ENCODE measurements at regions not wholly inside any gene's neighbourhood (a gene's known extent, or its start where the extent isn't known, plus 50 kb on each side); places are given as distances from the start of the nearest gene placed in this dataset.

- no peak for DNase-seq
These were observed 60.8 kb upstream of the GPR158 start for GRCh38 chr10:25114036-25114411.

- DNase-seq: no peak
These were observed 57.0 kb upstream of the GPR158 start for GRCh38 chr10:25117757-25118156.

DNA sequence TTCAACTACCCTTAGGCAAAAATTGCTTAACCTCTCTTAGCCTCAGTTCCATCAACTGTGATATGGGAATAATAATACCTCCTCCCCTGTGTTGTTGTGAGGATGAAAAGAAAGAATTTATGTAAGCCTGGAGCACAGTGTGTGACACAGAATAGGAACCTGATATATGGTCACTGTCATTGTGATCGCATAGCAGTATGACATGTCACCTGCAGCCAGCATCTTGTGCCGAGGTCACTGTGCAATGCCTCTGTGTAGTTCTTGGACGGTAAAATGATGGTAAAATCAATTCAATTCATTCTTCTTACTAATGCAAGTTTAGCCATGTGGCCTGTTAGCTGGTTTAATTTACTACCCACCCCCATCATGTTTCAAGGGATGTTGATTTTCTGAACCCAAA, 54.6 kb upstream of the GPR158 start:
- DNase-seq: no peak
